Left ventricle myocardium superior (tissue), 1 donor: ENCODE measurements at regions not wholly inside any gene's neighbourhood (a gene's known extent, or its start where the extent isn't known, plus 50 kb on each side); places are given as distances from the start of the nearest gene placed in this dataset.

Source experiments
- ATAC-seq: fragments of 200-7000 bp; cut with Tn5 transposase; one replicate; pipeline ENCODE4 v1.9.1; 2020; ENCODE audit warnings: mild to moderate bottlenecking, moderate library complexity
- DNase-seq: peaks from one replicate; pipeline ENCODE4 v3.0.0-alpha.2; 2020
- intact Hi-C: fragments of 100-400 bp; cut with micrococcal nuclease; formaldehyde crosslinking; loops from one replicate; pipeline ENCODE4 v1.11.0; 2022
- donor health status: DM: no; HTN: yes; CAD: no; lungs with severe emphysema.

GRCh38 chr16:72389791-72390190 lies 217.8 kb upstream of the PMFBP1 start:
- ATAC-seq (no peak), DNase-seq (no peak)
- intact Hi-C loops: no loop called here

GRCh38 chr16:72388007-72388406 lies 216.1 kb upstream of the PMFBP1 start:
- DNase-seq: no peak
- intact Hi-C loops: no loop called here
- ATAC-seq: no peak

- ATAC-seq (no peak), DNase-seq (no peak)
- intact Hi-C loops: no loop called here
These were observed 212.7 kb upstream of the PMFBP1 start for GRCh38 chr16:72384651-72385050.

GRCh38 chr16:72380283-72380682 lies 208.3 kb upstream of the PMFBP1 start:
- DNase-seq (no peak), ATAC-seq (no peak)
- intact Hi-C loops: no loop called here

GRCh38 chr16:72373201-72373600 lies 201.2 kb upstream of the PMFBP1 start:
- DNase-seq: no peak
- intact Hi-C loops: no loop called here
- ATAC-seq: no peak

GRCh38 chr16:72372087-72373045 lies 200.4 kb upstream of the PMFBP1 start:
- intact Hi-C loops: no loop called here
- no peak for ATAC-seq
- no peak for DNase-seq

GRCh38 chr16:72371307-72372086 lies 199.5 kb upstream of the PMFBP1 start:
- ATAC-seq: no peak
- intact Hi-C loops: no loop called here
- no peak for DNase-seq

GRCh38 chr16:72369274-72369673 lies 197.3 kb upstream of the PMFBP1 start:
- intact Hi-C loops: no loop called here
- no peak for DNase-seq
- ATAC-seq: no peak

GRCh38 chr16:72367851-72368250 lies 195.9 kb upstream of the PMFBP1 start:
- intact Hi-C loops: no loop called here
- ATAC-seq (no peak), DNase-seq (no peak)

GRCh38 chr16:72362973-72363372 lies 191.0 kb upstream of the PMFBP1 start:
- ATAC-seq: no peak
- intact Hi-C loops: loop anchor here (5.0 kb wide), 1 partner anchor 324 kb away; no protein-coding TSS in a partner anchor
- DNase-seq: no peak

GRCh38 chr16:72362476-72362875 lies 190.5 kb upstream of the PMFBP1 start:
- DNase-seq: no peak
- intact Hi-C loops: loop anchor here (5.0 kb wide), 1 partner anchor 325 kb away; no protein-coding TSS in a partner anchor
- no peak for ATAC-seq

GRCh38 chr16:72357910-72358309 lies 186.0 kb upstream of the PMFBP1 start:
- ATAC-seq: no peak
- DNase-seq: no peak
- intact Hi-C loops: no loop called here

GRCh38 chr16:72355561-72355960 lies 183.6 kb upstream of the PMFBP1 start:
- intact Hi-C loops: no loop called here
- DNase-seq (no peak), ATAC-seq (no peak)

GRCh38 chr16:72349719-72350118 lies 177.8 kb upstream of the PMFBP1 start:
- intact Hi-C loops: no loop called here
- ATAC-seq (no peak), DNase-seq (no peak)

- no peak for ATAC-seq
- intact Hi-C loops: no loop called here
- no peak for DNase-seq
These were observed 161.0 kb upstream of the PMFBP1 start for GRCh38 chr16:72332926-72333325.

- DNase-seq (no peak), ATAC-seq (no peak)
- intact Hi-C loops: no loop called here
These were observed 152.6 kb upstream of the PMFBP1 start for GRCh38 chr16:72324578-72324977.

- ATAC-seq: peak; percentile 35
- intact Hi-C loops: no loop called here
- DNase-seq: no peak
These were observed 145.5 kb upstream of the PMFBP1 start for GRCh38 chr16:72317446-72317845.

GRCh38 chr16:72313903-72314302 lies 141.9 kb upstream of the PMFBP1 start:
- ATAC-seq: no peak

GRCh38 chr16:72312828-72313227 lies 140.9 kb upstream of the PMFBP1 start:
- intact Hi-C loops: no loop called here
- DNase-seq (no peak), ATAC-seq (no peak)

More at GRCh38 chr16:72313903-72314302, 141.9 kb upstream of the PMFBP1 start:
- DNase-seq: no peak
- intact Hi-C loops: no loop called here

- intact Hi-C loops: no loop called here
- no peak for DNase-seq
- ATAC-seq: no peak
These were observed 139.5 kb upstream of the PMFBP1 start for GRCh38 chr16:72311426-72311825.
